Neural cell (in vitro differentiated cells): ENCODE measurements at regions not wholly inside any gene's neighbourhood (a gene's known extent, or its start where the extent isn't known, plus 50 kb on each side); places are given as distances from the start of the nearest gene placed in this dataset.
"Not testable (repeated sequence)": the region's sequence is repeated elsewhere in the genome, so short reads cannot be mapped to it uniquely, and the experiment has no call there.

Source experiments
- H2AFZ ChIP-seq: fragments of 200-600, 300-800 bp; sonication (generic), shearing (Covaris generic); 2 replicates; pipeline ENCODE4 v1.6.0; 2014; ENCODE audit warnings: low read depth, mild to moderate bottlenecking, antibody characterized with exemption, low read length, moderate library complexity
- H3F3A ChIP-seq: fragments of 200-600 bp; shearing (Covaris generic); 2 replicates; pipeline ENCODE4 v1.6.1; 2016; ENCODE audit warnings: mild to moderate bottlenecking, moderate library complexity, mixed read lengths, antibody characterized with exemption, low read length; ENCODE audit not compliant: insufficient read depth, poor library complexity, severe bottlenecking
- H3K27ac ChIP-seq: fragments of 200-600, 300-800 bp; sonication (generic), shearing (Covaris generic); 2 replicates; pipeline ENCODE4 v1.5.1; 2014; ENCODE audit warnings: mild to moderate bottlenecking, low read length, moderate library complexity
- H3K27me3 ChIP-seq: fragments of 300-800, 200-600 bp; sonication (generic), shearing (Covaris generic); 2 replicates; pipeline ENCODE4 v1.6.0; 2014; ENCODE audit warnings: mild to moderate bottlenecking, low read depth, low read length, moderate library complexity; ENCODE audit not compliant: insufficient read depth
- H3K36me3 ChIP-seq: fragments of 300-800, 200-600 bp; sonication (generic), shearing (Covaris generic); 2 replicates; pipeline ENCODE4 v1.5.1; 2014; ENCODE audit warnings: mild to moderate bottlenecking, antibody characterized with exemption, low read length, moderate library complexity; ENCODE audit not compliant: insufficient read depth
- H3K4me2 ChIP-seq: fragments of 300-800, 200-600 bp; sonication (generic), shearing (Covaris generic); 2 replicates; pipeline ENCODE4 v1.6.0; 2014; ENCODE audit warnings: mild to moderate bottlenecking, low read length
- H3K4me3 ChIP-seq: fragments of 300-800, 200-600 bp; sonication (generic), shearing (Covaris generic); 2 replicates; pipeline ENCODE4 v1.5.1; 2014; ENCODE audit warnings: mild to moderate bottlenecking, low read length, moderate library complexity
- H3K79me2 ChIP-seq: fragments of 200-600 bp; shearing (Covaris generic); replicated peaks from 2 replicates; pipeline ENCODE4 v1.6.0; 2014; ENCODE audit warnings: mild to moderate bottlenecking, low read length, moderate library complexity; ENCODE audit not compliant: insufficient read depth
- H3K9ac ChIP-seq: fragments of 300-800, 200-600 bp; sonication (generic), shearing (Covaris generic); 2 replicates; pipeline ENCODE4 v1.6.1; 2016; ENCODE audit warnings: mild to moderate bottlenecking, low read length, mixed read lengths
- H3K9me2 ChIP-seq: fragments of 200-600 bp; shearing (Covaris generic); 2 replicates; pipeline ENCODE4 v1.6.1; 2016; ENCODE audit warnings: mild to moderate bottlenecking, low read length, mixed read lengths; ENCODE audit not compliant: insufficient read depth
- H3K9me3 ChIP-seq: fragments of 200-600, 300-800 bp; sonication (generic), shearing (Covaris generic); 2 replicates; pipeline ENCODE4 v1.6.1; 2016; ENCODE audit warnings: mild to moderate bottlenecking, mixed run types, low read length, moderate library complexity, mixed read lengths
- H4K20me1 ChIP-seq: fragments of 200-600 bp; shearing (Covaris generic); 2 replicates; pipeline ENCODE4 v1.6.1; 2016; ENCODE audit warnings: mild to moderate bottlenecking, mixed run types; ENCODE audit not compliant: insufficient read depth
- EP300 ChIP-seq: fragments of 450-650 bp; conservative IDR thresholded peaks from 2 replicates; pipeline ENCODE4 v1.6.1; 2014; ENCODE audit warnings: antibody characterized with exemption, mild to moderate bottlenecking, moderate library complexity; ENCODE audit not compliant: poor library complexity, severe bottlenecking
- EZH2 ChIP-seq: fragments of 200-600, 300-800 bp; shearing (Covaris generic), sonication (generic); IDR thresholded peaks from 2 replicates; pipeline ENCODE4 v1.6.1; 2014; ENCODE audit warnings: antibody characterized with exemption, low read length, borderline replicate concordance, mild to moderate bottlenecking; ENCODE audit not compliant: insufficient read depth, poor library complexity, severe bottlenecking
- MXI1 ChIP-seq: fragments of 450-650 bp; conservative IDR thresholded peaks from 2 replicates; pipeline ENCODE4 v1.6.1; 2014; ENCODE audit warnings: antibody characterized with exemption, mild to moderate bottlenecking; ENCODE audit not compliant: poor library complexity, severe bottlenecking
- POLR2AphosphoS5 ChIP-seq: IDR thresholded peaks from 2 replicates; pipeline ENCODE4 v1.6.1; 2012
- RAD21 ChIP-seq: fragments of 450-650 bp; conservative IDR thresholded peaks from 2 replicates; pipeline ENCODE4 v1.6.1; 2014; ENCODE audit warnings: antibody characterized with exemption, mild to moderate bottlenecking, moderate library complexity
- SMC3 ChIP-seq: fragments of 450-650 bp; conservative IDR thresholded peaks from 2 replicates; pipeline ENCODE4 v1.6.1; 2014; ENCODE audit warnings: antibody characterized with exemption, mild to moderate bottlenecking, moderate library complexity; ENCODE audit not compliant: poor library complexity
- TAF1 ChIP-seq: IDR thresholded peaks from 2 replicates; pipeline ENCODE4 v1.6.1; 2012; ENCODE audit warnings: low read depth
- TF ChIP-seq, protein P1 (sequence below): IDR thresholded peaks from 2 replicates; pipeline ENCODE4 v1.6.1; 2012; ENCODE audit warnings: borderline replicate concordance
- TF ChIP-seq, protein P2 (sequence below): fragments of 450-650 bp; IDR thresholded peaks from 2 replicates; pipeline ENCODE4 v1.5.1; 2014; ENCODE audit warnings: antibody characterized with exemption, mild to moderate bottlenecking, moderate library complexity; ENCODE audit not compliant: poor library complexity, severe bottlenecking

DNA sequence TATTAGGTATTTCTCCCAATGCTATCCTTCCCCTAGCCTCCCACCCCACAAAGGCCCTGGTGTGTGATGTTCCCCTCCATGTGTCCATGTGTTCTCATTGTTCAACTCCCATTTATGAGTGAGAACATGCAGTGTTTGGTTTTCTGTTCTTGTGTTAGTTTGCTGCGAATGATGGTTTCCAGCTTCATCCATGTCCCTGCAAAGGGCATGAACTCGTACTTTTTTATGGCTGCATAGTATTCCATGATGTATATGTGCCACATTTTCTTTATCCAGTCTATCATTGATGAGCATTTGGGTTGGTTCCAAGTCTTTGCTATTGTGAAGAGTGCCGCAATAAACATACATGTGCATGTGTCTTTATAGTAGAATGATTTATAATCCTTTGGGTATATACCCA is 309.9 kb downstream of the PHF14 start:
- not testable (repeated sequence) for H3K27ac ChIP-seq, H3K9ac ChIP-seq, H3K79me2 ChIP-seq, H4K20me1 ChIP-seq, H3K9me2 ChIP-seq, H3K27me3 ChIP-seq, H3K4me2 ChIP-seq, H3K9me3 ChIP-seq, H2AFZ ChIP-seq, H3F3A ChIP-seq, H3K36me3 ChIP-seq, H3K4me3 ChIP-seq

DNA sequence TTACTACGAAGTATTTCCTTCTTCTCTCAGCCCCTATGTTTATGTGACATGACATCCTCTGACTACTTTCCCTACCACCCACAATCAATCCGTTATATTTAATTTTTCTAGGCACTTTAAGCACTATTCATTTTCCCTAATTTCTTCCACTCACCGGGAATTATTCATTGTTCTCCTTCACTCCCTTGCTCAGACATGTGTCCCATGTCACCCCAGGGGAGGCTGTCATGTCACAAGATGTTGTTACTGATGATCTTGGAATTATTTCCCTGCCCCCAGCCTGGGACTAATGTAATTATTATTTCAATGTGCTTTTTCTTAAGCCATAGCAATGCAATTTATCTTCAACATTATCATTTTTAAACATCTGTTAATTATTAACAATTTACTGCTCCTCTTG is 317.2 kb downstream of the PHF14 start:
- peak overlapping the region; percentile 36 for H3K4me2 ChIP-seq
- no peaks in the 10 kb centered on the region for H3K27me3 ChIP-seq
- peak overlapping the region; percentile 27 for H3K27ac ChIP-seq
- TF ChIP-seq EP300 (peak; percentile 77), SMC3 (no peak), POLR2AphosphoS5 (peak; percentile 73), MXI1 (no peak), TAF1 (no peak), EZH2 (no peak), RAD21 (no peak)
- TF ChIP-seq, protein P1, sequence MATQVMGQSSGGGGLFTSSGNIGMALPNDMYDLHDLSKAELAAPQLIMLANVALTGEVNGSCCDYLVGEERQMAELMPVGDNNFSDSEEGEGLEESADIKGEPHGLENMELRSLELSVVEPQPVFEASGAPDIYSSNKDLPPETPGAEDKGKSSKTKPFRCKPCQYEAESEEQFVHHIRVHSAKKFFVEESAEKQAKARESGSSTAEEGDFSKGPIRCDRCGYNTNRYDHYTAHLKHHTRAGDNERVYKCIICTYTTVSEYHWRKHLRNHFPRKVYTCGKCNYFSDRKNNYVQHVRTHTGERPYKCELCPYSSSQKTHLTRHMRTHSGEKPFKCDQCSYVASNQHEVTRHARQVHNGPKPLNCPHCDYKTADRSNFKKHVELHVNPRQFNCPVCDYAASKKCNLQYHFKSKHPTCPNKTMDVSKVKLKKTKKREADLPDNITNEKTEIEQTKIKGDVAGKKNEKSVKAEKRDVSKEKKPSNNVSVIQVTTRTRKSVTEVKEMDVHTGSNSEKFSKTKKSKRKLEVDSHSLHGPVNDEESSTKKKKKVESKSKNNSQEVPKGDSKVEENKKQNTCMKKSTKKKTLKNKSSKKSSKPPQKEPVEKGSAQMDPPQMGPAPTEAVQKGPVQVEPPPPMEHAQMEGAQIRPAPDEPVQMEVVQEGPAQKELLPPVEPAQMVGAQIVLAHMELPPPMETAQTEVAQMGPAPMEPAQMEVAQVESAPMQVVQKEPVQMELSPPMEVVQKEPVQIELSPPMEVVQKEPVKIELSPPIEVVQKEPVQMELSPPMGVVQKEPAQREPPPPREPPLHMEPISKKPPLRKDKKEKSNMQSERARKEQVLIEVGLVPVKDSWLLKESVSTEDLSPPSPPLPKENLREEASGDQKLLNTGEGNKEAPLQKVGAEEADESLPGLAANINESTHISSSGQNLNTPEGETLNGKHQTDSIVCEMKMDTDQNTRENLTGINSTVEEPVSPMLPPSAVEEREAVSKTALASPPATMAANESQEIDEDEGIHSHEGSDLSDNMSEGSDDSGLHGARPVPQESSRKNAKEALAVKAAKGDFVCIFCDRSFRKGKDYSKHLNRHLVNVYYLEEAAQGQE: peak; percentile 85
- TF ChIP-seq, protein P2, sequence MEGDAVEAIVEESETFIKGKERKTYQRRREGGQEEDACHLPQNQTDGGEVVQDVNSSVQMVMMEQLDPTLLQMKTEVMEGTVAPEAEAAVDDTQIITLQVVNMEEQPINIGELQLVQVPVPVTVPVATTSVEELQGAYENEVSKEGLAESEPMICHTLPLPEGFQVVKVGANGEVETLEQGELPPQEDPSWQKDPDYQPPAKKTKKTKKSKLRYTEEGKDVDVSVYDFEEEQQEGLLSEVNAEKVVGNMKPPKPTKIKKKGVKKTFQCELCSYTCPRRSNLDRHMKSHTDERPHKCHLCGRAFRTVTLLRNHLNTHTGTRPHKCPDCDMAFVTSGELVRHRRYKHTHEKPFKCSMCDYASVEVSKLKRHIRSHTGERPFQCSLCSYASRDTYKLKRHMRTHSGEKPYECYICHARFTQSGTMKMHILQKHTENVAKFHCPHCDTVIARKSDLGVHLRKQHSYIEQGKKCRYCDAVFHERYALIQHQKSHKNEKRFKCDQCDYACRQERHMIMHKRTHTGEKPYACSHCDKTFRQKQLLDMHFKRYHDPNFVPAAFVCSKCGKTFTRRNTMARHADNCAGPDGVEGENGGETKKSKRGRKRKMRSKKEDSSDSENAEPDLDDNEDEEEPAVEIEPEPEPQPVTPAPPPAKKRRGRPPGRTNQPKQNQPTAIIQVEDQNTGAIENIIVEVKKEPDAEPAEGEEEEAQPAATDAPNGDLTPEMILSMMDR: no peak
- H3F3A ChIP-seq: no peaks in the 10 kb centered on the region
- no peak overlapping the region for H3K9ac ChIP-seq
- H3K9me2 ChIP-seq: no peaks in the 10 kb centered on the region
- H3K79me2 ChIP-seq: no peaks in the 10 kb centered on the region
- no peaks in the 10 kb centered on the region for H4K20me1 ChIP-seq
- H3K4me3 ChIP-seq: peak overlapping the region; percentile 35
- no peaks in the 10 kb centered on the region for H3K9me3 ChIP-seq
- no peaks in the 10 kb centered on the region for H3K36me3 ChIP-seq
- H2AFZ ChIP-seq: no peak overlapping the region

DNA sequence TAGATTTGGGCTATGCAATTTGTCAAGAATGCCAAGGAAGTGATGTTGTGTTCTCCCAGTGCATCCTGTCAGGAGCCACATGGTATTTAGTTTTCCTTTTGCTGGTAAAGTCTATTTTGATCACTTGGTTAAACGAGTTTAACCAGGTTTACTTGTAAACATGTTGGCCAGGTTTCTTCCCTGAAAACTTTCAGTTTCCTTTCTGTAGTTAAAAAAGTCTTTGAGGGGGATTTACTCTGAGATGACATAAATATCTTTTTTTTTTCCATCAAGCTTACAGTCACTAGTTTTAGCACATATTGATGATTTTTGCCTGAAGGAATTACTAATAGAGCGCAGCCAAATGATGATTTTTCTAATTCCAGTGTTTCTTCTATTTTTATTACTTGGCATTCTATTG is 320.5 kb downstream of the PHF14 start:
- H3K9me3 ChIP-seq: no peaks in the 10 kb centered on the region
- no peak overlapping the region for H2AFZ ChIP-seq
- H3K79me2 ChIP-seq: no peaks in the 10 kb centered on the region
- H3K9me2 ChIP-seq: no peaks in the 10 kb centered on the region
- H3K27ac ChIP-seq: no peak overlapping the region
- no peak overlapping the region for H3K4me2 ChIP-seq
- H3K9ac ChIP-seq: no peak overlapping the region
- no peaks in the 10 kb centered on the region for H3F3A ChIP-seq
- H3K27me3 ChIP-seq: no peaks in the 10 kb centered on the region
- no peaks in the 10 kb centered on the region for H3K36me3 ChIP-seq
- no peaks in the 10 kb centered on the region for H4K20me1 ChIP-seq
- no peak overlapping the region for H3K4me3 ChIP-seq
- no peak for TF ChIP-seq SMC3
- TF ChIP-seq EZH2: no peak
- TF ChIP-seq RAD21: no peak
- TF ChIP-seq EP300: no peak
- TF ChIP-seq POLR2AphosphoS5: no peak
- no peak for TF ChIP-seq TAF1
- TF ChIP-seq, protein P2: no peak
- TF ChIP-seq, protein P1: no peak
- no peak for TF ChIP-seq MXI1
